Osteocyte (in vitro differentiated cells): ENCODE measurements at regions not wholly inside any gene's neighbourhood (a gene's known extent, or its start where the extent isn't known, plus 50 kb on each side); places are given as distances from the start of the nearest gene placed in this dataset.

ENCODE experiments used
- DNase-seq: peaks from one replicate; pipeline ENCODE4 v3.0.0; 2021; ENCODE audit warnings: mixed read lengths; ENCODE audit not compliant: unreplicated experiment; ENCODE audit errors: extremely low spot score
- H3K27ac Mint-ChIP-seq: one replicate; pipeline ENCODE4 v1.8.0; 2021; ENCODE audit warnings: mild to moderate bottlenecking, mixed read lengths; ENCODE audit not compliant: unreplicated experiment
- H3K27me3 Mint-ChIP-seq: one replicate; pipeline ENCODE4 v1.8.0; 2021; ENCODE audit warnings: mixed read lengths; ENCODE audit not compliant: unreplicated experiment
- H3K36me3 Mint-ChIP-seq: one replicate; pipeline ENCODE4 v1.8.0; 2021; ENCODE audit warnings: mixed read lengths; ENCODE audit not compliant: unreplicated experiment
- H3K4me1 Mint-ChIP-seq: one replicate; pipeline ENCODE4 v1.8.0; 2021; ENCODE audit warnings: mixed read lengths; ENCODE audit not compliant: unreplicated experiment
- H3K4me3 Mint-ChIP-seq: one replicate; pipeline ENCODE4 v1.8.0; 2021; ENCODE audit warnings: mild to moderate bottlenecking, moderate library complexity, mixed read lengths; ENCODE audit not compliant: unreplicated experiment
- H3K9me3 Mint-ChIP-seq: one replicate; pipeline ENCODE4 v1.8.0; 2021; ENCODE audit warnings: mixed read lengths; ENCODE audit not compliant: unreplicated experiment
- TF ChIP-seq, protein P1 (sequence below): fragments of 200-600 bp; sonication (generic); IDR thresholded peaks from 2 replicates; pipeline ENCODE4 v1.5.0; 2021; ENCODE audit warnings: antibody characterized with exemption, mild to moderate bottlenecking, moderate library complexity

DNA sequence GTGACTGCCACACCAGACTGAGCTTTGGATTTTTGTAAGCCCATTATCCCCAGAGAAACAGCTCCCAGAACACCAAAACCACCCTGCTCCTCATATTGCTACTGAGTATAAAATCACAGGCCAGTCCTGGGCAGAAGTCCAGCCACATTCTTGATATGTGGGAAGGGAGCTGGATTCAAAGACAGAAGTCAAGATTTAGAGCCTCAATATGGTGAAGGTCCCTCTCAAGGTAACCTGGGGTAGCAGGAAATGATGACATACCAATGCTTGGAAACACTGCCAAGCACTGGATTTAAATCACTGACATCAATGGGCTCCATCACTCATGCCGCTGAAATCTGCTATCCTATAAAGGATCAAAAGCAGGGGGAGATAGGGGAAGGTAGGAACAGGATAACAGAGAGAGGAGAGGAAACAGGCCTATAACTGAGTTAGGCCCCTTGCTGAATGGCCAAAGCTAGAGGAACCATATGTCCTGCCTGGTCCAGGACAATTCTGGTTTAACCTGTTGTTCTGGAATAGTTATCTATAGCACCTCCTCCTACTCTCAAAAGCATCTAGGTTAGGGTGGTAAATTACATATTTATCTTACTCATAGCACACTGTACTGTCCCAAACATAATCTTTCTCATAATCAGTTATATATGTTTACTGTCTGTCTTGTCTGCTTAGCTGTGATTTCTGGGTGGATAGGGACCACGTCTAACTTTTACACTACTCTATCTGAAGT is 83.7 kb upstream of the NHS start:
- H3K4me1 Mint-ChIP-seq, result no peaks in the 10 kb centered on the region
- no peak overlapping the region for H3K4me3 Mint-ChIP-seq
- no peaks in the 10 kb centered on the region for H3K36me3 Mint-ChIP-seq
- no peak overlapping the region for H3K27ac Mint-ChIP-seq
- peaks cover 7% of the 10 kb centered on the region for H3K9me3 Mint-ChIP-seq
- TF ChIP-seq, protein P1, sequence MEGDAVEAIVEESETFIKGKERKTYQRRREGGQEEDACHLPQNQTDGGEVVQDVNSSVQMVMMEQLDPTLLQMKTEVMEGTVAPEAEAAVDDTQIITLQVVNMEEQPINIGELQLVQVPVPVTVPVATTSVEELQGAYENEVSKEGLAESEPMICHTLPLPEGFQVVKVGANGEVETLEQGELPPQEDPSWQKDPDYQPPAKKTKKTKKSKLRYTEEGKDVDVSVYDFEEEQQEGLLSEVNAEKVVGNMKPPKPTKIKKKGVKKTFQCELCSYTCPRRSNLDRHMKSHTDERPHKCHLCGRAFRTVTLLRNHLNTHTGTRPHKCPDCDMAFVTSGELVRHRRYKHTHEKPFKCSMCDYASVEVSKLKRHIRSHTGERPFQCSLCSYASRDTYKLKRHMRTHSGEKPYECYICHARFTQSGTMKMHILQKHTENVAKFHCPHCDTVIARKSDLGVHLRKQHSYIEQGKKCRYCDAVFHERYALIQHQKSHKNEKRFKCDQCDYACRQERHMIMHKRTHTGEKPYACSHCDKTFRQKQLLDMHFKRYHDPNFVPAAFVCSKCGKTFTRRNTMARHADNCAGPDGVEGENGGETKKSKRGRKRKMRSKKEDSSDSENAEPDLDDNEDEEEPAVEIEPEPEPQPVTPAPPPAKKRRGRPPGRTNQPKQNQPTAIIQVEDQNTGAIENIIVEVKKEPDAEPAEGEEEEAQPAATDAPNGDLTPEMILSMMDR, result no peak
- DNase-seq, result no peak
- no peaks in the 10 kb centered on the region for H3K27me3 Mint-ChIP-seq

DNA sequence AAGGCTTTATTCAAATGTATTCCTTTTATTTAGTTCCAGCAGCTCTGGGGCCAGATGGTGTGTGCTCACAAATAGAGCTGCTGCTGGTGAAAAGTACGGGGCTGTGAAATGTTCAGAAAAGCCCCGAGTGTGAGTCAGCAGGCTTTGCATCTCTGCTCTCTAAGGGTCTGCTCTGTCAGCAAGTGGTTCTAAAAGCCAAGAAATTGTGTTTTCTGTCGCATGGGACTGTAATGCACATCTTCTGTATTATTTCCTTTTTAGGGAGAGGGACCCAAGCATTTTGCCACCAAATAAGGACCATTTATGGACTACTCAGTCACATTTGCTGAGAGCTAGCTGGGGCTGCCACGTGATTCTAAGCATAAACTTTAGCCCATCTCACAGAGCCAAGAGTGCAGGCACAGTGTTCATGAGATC is 82.9 kb upstream of the NHS start:
- Mint-ChIP-seq H3K27me3 (no peaks in the 10 kb centered on the region), H3K36me3 (no peaks in the 10 kb centered on the region), H3K9me3 (peaks cover 7% of the 10 kb centered on the region), H3K4me3 (no peak overlapping the region), H3K4me1 (no peaks in the 10 kb centered on the region), H3K27ac (no peak overlapping the region)
- TF ChIP-seq, protein P1, result no peak
- no peak for DNase-seq

DNA sequence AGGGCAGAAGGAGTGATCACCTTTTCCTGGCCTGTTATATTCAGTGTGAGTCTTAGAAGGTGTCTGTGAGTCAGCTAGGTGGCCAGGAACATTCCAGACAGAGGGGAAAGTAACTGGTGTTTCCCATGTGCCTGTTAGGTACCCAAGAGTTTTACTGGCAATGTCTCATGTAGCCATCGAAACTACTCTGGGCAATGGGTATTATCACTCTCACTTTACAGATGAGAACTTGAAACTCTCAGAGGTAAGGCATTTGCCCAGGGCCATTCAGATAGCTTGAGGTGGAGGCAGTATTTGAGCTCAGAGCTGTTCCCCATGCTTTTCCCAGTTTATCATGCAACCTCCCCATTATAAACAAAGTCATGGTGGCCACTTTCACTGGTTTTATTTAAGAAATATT is 80.4 kb upstream of the NHS start:
- Mint-ChIP-seq H3K4me3 (no peak overlapping the region), H3K9me3 (peaks cover 8% of the 10 kb centered on the region), H3K4me1 (no peaks in the 10 kb centered on the region), H3K27me3 (no peaks in the 10 kb centered on the region), H3K27ac (no peak overlapping the region), H3K36me3 (no peaks in the 10 kb centered on the region)
- DNase-seq, result no peak
- TF ChIP-seq, protein P1, result no peak

DNA sequence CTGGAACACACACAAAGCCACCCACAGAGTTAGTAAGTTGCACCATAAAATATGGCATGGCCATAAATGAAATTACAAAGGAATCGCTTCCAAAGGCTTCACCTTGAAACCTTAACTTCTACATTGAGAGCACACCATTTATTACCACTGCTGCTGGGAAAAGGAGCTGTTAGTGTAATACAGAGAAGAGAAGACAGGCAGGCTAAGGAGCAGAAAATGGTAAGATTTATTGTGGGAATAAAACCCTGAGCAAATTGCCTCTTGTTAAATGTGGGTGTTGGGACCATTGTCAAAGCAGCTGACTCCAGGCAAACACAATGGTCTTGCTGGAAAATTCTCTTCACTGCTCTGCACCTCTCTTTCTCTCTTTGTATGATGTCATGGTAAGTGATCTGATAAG is 79.2 kb upstream of the NHS start:
- H3K27me3 Mint-ChIP-seq, result no peaks in the 10 kb centered on the region
- no peaks in the 10 kb centered on the region for H3K36me3 Mint-ChIP-seq

DNA sequence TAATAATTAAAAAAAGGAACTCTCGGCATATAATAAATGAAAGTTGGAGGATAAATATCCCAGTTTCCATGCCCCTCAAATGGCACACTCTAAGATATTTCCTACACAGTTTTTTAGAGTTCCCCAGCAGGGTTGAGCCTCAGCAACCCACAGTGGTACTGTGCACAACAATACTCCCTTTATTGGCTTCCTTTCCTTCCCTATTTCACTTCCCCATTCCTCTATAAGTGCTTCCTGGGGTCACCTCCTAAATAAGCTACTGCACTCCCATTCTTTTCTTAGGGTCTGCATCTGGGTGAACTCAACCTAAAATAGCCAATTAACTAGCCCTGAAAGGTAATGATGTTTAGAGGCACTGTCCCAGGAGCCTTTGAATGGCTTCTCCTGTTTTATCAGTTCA is 76.4 kb upstream of the NHS start:
- Mint-ChIP-seq H3K27ac (no peak overlapping the region), H3K4me1 (no peaks in the 10 kb centered on the region), H3K27me3 (no peaks in the 10 kb centered on the region), H3K36me3 (no peaks in the 10 kb centered on the region), H3K4me3 (no peak overlapping the region), H3K9me3 (peaks cover 8% of the 10 kb centered on the region)
- no peak for DNase-seq
- TF ChIP-seq, protein P1, result no peak

More for the DNA sequence above, 79.2 kb upstream of the NHS start:
- Mint-ChIP-seq H3K27ac (no peak overlapping the region), H3K9me3 (peaks cover 4% of the 10 kb centered on the region), H3K4me1 (no peaks in the 10 kb centered on the region), H3K4me3 (no peak overlapping the region)
- TF ChIP-seq, protein P1, result no peak
- DNase-seq, result no peak
